SKM-1 treated with dmso at 0.1 percent for 144 hours (cell line): ENCODE measurements at regions not wholly inside any gene's neighbourhood (a gene's known extent, or its start where the extent isn't known, plus 50 kb on each side); places are given as distances from the start of the nearest gene placed in this dataset.
"Not testable (repeated sequence)": the region's sequence is repeated elsewhere in the genome, so short reads cannot be mapped to it uniquely, and the experiment has no call there.

Experiments
- DNase-seq: peaks from one replicate; lab custom pipeline; 2025; ENCODE audit not compliant: unreplicated experiment; lab: John Stamatoyannopoulos, UW

DNA sequence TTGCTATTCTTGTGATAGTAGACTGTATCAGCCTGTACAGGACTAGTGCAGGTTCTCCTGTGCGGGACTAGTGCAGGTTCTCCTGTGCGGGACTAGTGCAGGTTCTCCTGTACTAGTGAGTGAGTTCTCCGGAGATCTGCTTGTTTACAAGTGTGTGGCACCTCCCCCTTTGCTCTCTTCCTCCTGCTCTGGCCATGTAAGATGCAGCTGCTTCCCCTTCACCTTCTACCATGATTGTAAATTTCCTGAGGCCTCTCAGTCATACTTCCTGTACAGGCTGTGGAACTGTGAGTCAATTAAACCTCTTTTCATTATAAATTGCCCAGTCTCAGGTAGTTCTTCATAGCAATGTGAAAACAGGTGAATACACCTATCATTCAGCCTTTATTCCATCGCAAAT lies 289.6 kb downstream of the TEX29 start:
- no peak for DNase-seq

DNA sequence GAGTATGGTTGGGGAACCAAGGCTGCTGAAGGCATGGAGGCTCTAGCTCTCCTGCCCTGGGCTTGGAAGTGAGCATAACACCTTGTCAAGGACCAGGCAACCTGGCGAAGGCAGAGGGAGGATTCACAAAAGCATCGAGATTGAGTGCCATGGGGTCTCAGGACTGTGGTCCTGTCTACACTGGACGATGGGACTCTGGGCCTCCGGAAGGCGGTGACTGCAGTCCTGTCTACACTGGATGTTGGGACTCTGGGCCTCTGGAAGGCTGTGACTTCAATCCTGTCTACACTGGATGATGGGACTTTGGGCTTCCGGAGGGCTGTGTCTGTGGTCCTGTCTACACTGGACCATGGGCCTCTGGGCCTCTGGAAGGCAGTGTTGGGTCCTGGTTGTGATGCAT lies 290.4 kb downstream of the TEX29 start:
- DNase-seq, result no peak

DNA sequence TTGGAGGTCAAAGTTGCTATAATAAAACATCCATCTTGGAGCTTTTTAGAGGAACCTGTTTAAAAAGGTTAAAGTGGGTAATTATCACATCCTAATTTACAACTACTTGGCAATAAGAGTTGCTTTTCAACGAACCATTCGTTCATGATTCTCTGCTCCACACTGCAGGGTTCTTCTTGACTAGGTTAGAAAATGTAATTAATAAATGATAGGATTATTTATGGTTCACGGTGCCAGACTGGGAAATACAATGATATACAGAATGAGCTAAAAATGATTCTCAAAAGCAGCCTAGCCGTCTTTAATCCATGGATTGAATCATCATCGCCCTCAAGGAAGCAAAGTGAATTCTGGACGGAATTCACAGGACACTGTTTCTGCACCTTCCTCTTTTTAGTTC lies 291.2 kb downstream of the TEX29 start:
- no peak for DNase-seq

GRCh38 chr13:111612886-111613285 lies 292.4 kb downstream of the TEX29 start:
- no peak for DNase-seq

- no peak for DNase-seq
Measured at GRCh38 chr13:111614009-111614408, 293.6 kb downstream of the TEX29 start.

DNA sequence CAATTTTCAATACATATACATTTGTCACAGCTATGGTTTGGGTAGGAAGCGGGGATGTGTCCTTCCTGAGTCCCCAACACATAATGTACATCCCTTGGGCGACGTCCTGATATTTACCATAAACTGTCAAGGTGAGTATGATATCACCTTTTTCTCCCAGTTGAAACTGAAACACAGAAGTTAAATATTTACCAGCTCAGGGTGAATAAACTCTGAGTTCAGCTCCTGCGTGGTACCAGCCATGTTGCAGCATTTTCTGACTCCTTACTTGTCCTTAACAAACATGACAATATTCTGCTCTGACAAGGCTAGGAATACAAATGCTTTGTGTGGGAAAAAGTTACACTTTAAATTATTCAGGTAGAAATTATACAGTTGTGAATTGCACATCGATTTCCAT lies 294.2 kb downstream of the TEX29 start:
- DNase-seq, result no peak

DNA sequence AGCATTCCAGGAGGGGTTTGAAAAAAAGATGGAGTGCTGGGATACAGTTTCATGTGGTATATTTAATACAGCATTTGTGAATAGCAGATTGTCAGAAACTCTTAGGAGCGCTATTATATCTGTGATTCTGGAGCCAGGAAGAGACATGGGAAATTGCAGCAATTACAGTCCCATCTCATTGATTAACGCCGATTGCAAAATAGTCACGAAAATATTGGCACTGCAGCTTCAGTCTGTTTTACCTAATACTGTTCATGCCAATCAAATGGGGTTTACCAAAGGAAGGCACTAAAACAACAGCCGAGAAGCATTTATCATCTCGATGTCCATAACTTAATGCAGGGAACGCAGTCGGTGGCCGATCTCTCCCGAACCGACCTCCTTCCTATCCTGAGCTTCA lies 295.8 kb downstream of the TEX29 start:
- DNase-seq, result no peak

GRCh38 chr13:111620166-111620565 lies 299.7 kb downstream of the TEX29 start:
- DNase-seq, result no peak

DNA sequence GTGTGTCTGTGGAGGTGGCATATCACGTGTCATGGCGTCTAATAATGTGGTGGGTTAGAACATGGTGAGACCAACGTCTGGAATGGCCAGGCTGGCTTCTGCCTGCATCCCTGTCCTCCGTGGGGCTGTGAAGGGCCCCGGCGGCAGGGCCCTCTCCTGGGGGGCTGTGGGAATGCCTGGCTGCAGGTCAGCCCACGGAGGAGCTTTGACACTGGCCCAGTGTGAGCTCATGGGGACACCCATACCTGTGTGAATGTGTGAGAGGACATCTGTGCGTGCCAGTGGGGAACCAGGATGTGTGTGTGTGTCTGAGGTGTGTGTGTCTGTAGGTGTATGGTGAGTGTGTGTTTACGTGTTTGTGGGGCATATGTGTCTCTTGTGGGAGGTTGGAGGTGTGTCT lies 300.1 kb downstream of the TEX29 start:
- DNase-seq, result no peak

DNA sequence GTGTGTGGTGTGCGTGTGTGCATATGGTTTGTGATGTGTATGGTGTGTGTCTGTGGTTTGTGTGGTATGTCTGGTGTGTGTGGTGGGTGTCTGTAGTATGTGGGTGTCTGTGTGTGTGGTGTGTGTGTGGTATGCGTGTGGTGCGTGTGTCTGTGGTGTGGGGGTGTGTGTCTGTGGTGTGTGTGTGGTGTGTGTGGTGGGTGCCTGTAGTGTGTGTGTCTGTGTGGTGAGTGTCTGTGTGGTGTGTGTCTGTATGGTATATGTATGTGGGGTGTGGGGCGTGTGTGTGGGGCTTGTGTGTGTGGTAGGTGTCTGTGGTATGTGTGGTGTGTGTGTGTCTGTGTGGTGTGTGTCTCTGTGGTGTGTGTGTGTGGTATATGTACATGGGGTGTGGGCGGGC lies 300.7 kb downstream of the TEX29 start:
- no peak for DNase-seq

GRCh38 chr13:111622051-111622531 lies 301.6 kb downstream of the TEX29 start:
- no peak for DNase-seq

GRCh38 chr13:111623208-111623607 lies 302.8 kb downstream of the TEX29 start:
- no peak for DNase-seq

- no peak for DNase-seq
Measured at GRCh38 chr13:111623743-111624505, 303.5 kb downstream of the TEX29 start.

DNA sequence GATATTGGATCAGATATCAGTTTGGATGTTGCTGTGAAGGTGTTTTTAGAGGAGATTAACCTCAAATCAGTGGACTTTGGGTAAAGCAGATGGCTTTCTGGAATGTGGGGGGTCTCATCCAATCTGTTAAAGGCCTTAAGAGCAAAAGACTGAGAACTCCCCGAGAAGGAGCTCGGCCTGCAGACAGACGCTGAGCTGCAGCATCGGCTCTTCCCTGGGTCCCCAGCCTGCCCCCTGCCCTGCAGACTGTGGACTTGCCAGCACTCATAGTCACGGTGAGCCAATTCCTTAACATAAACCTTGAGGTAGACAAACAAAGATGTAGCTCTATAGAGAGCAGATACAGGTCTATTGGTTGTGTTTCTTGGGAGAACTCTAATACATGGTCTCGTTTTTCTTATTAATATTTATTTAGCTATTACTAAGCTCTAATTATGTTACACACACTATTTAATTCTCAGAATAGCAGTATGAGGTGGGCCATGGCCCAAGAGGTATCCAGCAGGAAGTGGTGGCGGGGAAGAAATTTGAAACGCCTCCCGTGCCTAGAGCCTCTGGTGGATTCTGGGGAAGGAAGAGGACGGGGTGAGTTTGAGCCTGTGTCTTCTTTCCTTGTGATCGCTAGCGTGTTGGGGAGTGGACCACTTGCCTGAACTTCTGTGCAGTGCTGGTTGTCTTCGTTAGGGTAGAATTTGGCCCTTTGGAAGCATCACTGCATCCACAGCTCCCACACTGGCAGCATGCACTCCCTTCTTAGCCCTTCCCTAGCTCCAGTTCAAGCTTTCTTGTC lies 305.3 kb downstream of the TEX29 start:
- no peak for DNase-seq

- DNase-seq, result no peak
Measured at GRCh38 chr13:111626371-111627305, 306.2 kb downstream of the TEX29 start.

DNA sequence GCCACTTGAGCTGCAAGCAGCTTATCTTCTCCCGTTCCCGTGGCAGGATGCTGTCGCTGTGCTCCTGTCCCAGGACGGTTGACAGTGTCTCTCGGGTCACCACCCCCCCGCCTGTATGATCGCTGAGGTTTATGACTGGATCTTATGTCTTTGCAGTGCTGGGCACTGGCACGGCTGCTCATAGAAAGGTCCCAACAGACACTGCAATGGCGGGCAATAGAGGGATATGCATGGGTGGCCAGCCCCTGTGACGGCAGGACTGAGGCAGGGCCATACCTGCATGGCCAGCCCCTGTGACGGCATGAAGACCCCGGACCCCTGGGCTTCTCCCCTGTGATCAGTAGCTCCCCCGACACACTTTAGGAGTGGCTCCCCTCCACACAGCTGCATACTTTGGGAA lies 307.2 kb downstream of the TEX29 start:
- DNase-seq, result no peak

DNA sequence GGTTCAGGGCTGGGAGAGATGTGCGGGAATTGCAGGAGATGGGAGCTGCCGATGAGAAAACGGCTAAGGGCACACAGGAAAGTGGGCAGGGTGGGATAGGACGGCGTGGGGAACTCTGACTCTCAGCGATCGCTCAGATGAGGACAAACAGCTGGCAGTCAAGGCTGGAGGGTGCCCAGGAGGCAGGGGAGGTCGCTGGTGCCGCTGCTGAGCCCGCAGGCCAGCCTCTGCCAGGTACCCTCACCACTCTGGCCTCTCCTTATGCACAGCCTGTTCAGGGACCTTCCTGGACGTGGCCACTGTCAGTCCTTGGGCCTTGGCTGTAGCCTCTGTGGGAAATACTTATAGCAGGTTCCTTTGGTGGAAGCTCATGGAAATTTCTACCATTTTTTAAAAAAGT lies 308.6 kb downstream of the TEX29 start:
- DNase-seq, result no peak

- no peak for DNase-seq
Measured at GRCh38 chr13:111629457-111629856, 309.0 kb downstream of the TEX29 start.

GRCh38 chr13:111629926-111630325 lies 309.5 kb downstream of the TEX29 start:
- DNase-seq, result no peak

- no peak for DNase-seq
Measured at GRCh38 chr13:111630406-111630805, 310.0 kb downstream of the TEX29 start.

- DNase-seq, result not testable (repeated sequence)
Measured at GRCh38 chr13:111631271-111631670, 310.8 kb downstream of the TEX29 start.
